ENCODE measurements at regions not wholly inside any gene's neighbourhood (a gene's known extent, or its start where the extent isn't known, plus 50 kb on each side); places are given as distances from the start of the nearest gene placed in this dataset.
"Not testable (repeated sequence)": the region's sequence is repeated elsewhere in the genome, so short reads cannot be mapped to it uniquely, and the experiment has no call there.

DNA sequence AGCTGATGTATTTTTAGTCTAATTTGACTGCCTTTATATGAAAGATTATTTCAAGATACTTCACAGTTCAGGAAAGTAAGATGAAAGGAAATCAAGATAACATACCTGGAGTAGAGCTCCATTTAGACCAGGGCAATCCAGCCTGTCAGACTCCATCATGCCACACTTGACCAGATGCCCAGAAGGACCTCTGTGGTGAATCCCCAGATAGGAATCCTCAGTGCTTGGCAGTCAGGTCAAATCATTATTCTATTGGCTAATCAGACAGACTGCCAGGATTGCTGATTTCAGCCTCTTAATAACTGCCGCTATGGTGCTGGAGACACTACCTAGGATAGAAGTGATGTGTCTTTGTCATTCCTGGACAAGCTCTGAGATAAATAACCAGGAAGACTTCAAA lies 404.2 kb downstream of the STK39 start:
- DNase-seq, result no peak

GRCh38 chr2:167842047-167842446 lies 405.3 kb downstream of the STK39 start:
- no peak for DNase-seq

- DNase-seq, result not testable (repeated sequence)
These were observed 412.1 kb downstream of the STK39 start for GRCh38 chr2:167835290-167835689.

GRCh38 chr2:167834707-167835106 lies 412.7 kb downstream of the STK39 start:
- DNase-seq, result no peak

DNA sequence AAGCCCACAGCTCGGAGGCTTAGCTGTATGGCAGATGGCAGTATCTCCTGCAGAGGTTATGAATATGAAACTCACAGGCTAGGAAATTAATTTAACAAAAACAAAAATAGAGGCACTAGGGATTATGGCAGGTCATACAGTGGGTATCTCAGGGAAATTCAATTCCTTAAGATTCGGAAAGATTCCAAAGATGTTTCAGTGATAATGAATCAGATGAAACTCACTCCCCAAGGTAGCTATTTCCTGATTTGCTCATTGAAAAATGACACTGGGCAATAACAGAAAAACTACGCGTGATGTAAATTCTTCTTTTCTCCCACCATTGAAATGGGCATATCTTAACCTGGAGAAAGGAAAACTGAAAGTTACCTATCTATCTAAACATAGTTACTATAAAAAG lies 414.1 kb downstream of the STK39 start:
- no peak for DNase-seq

DNA sequence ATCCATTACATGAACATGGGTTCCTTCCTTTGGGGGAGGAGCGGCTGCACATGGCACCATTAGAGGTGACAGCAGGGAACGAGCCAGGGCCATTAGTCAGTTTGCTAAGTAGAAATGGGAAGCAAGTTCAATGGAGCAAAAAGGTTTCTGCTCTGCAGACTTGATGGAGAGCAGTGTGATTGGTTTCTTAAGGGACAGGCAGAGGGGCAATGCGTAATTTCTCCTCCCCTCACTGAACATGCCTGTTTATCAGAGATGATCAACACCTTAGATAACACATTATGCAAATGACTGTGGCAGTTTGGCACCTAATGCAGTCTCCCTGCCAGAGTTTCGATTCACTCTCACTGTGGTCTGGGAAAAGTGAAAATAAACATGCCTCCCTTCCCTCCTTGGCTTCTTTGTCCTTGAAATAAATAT lies 414.5 kb downstream of the STK39 start:
- DNase-seq, result no peak

DNA sequence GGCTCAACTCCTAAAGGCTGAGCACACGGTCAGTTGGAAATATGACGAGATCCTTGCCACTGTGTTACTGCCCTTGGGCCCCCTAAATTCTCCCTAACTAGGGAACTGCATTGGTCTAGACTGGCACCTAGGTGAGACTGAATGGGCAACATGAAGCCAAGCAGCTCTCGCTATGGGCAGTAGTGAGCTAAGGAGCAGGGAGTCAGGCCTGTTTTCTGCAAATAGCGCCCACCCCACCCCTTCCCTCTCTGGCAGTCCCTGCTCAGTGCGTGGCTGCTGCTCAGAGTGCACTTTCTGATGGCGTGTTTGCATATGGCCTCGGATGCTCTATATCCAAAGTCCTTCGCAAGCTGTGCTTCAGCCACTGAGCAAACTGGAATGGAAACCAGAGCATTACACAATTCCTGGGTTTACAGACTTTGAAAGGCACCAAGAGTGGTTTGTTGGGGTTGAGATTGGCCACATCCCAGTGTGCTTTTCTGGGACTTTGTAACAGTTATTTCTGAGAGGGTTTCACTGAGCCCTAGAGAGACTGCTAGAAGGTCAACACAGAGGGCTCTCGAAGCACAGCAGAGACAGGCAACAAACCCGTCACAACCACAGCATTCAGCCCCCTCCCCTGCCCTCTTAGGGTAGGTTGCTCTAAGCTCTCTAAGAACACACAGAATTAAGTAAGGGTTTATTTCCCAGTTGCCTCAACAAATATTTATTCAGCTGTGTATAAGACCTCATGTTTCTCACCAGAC lies 419.9 kb downstream of the STK39 start:
- no peak for DNase-seq

- DNase-seq, result no peak
These were observed 420.5 kb downstream of the STK39 start for GRCh38 chr2:167826906-167827305.

GRCh38 chr2:167825664-167826063 lies 421.7 kb downstream of the STK39 start:
- no peak for DNase-seq

DNA sequence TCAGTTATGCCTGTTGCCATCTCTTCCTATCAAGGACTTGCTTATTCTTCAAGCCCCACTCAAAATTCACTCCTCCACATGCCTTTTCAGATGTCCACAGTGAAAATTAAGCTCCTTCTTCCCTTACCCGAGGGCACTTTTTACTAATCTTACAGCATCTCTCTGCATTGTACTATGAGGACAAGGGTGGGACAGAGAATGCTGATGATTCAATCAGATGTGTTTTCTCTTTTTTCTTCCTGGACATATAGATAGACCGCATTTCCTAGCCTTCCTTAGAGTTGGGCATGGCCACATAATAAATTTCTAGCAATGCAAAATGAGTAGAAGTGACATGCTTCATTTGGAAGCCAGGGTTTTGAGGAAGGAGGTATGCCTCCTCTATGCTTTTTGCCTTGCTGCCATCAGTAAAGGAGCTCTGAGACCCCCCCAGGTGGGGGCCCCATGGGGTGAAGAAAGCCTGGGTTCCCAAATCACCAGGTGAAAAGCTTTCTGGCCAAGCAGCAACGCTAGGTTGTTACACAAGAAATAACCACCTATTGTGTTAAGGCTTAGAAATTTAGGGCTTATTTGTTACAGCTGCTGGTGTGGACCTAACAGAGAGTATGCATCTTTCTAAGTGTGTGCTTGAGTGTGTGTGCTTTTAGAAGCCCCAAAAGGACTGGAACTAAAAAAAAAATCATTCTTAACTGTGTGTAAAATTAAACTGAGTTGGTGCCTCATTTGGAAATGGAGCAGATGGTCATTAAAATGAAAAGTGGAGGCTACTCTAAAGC lies 424.5 kb downstream of the STK39 start:
- no peak for DNase-seq

- DNase-seq, result no peak
These were observed 426.9 kb downstream of the STK39 start for GRCh38 chr2:167820488-167820887.

DNA sequence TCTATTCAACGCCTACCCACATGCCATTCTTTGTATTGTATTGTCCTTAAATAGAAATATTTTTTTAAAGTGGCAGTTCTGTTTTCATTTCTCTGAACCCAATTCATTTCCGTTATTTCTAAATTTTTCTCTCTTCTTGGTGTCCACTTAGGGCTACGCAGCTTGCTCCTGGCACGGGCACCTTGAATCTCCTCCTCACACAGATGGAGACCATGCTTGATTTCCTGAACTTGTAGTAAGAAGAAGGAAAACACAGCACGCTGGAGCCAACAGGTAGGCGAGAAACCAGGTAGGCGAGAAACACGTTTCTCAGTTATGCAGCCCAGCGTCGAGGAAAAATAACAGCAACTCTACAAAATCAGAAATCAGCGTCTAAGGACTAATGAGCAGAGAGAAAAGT lies 428.9 kb downstream of the STK39 start:
- DNase-seq, result no peak

DNA sequence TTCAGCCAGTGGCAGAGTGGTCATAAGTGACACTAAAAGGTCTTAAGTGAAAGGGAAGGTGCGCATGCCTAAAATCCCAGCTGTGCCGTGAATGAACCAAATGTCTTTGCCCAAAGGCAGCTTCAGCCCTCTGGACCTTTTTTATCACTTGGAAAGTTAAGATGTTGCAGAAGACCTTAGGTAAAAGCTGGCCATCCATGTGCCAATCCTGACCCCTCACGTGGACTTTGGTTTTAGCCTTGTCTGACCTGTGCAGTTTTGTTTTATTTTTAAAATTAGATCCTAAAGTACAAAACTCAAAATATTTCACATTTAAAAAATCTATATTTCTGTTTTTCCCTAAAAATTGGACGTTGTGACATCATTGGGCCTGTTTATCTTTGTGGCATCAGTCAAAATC lies 429.5 kb downstream of the STK39 start:
- DNase-seq, result no peak

- DNase-seq, result no peak
These were observed 430.0 kb downstream of the STK39 start for GRCh38 chr2:167817422-167817821.

DNA sequence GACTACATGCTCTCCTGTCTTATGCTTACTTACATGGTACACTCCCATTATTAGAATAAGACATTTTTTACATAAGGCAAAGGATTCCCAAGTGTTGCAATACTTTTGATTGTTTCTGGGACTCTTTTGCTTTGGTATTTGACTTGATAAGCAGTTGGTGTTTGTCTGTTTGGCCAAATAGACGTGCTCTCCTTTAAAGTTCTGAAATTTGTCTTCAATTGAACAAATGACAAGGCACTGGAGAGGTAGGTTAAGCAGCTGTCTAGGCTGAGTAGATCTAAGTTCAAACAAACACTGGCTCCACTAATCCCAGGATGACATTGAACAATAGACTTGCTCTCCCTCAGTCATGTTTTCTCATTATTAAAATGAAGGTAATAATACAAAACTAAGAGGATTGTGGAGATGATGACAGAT lies 430.5 kb downstream of the STK39 start:
- DNase-seq, result no peak

DNA sequence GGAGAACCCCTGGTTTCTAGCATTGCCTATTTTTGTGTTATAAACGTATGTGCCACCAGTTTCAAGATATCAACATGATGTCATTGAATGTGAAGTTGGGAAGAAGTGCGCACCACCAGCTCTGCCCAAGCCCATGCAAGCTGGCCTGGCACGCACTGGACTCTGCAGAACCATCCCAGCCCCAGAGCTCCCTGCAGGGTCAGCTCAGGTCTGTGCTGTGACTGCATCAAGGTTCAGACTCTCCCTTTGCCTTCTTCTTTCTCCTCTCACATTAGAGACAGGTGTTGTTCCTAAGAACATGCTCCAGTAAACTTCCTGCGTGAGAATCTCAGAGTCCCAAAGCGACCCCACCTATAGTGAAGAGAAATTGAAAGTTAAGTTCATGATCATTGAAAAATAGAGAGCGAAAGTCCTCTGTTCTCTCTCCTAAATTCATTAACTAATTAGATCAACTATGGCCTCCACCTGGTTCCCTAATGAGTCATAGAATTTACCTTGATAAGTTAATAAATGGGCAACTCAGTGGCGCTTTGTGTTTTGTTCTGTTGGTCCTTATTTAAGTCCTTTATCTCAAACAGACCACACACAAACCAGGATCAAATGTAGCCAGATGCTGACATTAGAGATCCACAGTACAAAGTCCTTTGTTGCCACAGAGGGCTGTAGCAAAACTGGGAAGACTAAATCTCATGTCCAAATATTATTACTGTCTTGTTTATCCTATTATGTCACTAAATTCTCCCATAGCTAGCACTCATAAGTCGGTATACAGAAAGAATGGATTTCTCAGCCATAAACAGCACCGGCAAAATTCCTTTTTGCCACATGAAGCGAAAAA lies 432.3 kb downstream of the STK39 start:
- no peak for DNase-seq

GRCh38 chr2:167814482-167814880 lies 432.9 kb downstream of the STK39 start:
- not testable (repeated sequence) for DNase-seq

GRCh38 chr2:167809799-167810198 lies 437.6 kb downstream of the STK39 start:
- DNase-seq, result not testable (repeated sequence)

DNA sequence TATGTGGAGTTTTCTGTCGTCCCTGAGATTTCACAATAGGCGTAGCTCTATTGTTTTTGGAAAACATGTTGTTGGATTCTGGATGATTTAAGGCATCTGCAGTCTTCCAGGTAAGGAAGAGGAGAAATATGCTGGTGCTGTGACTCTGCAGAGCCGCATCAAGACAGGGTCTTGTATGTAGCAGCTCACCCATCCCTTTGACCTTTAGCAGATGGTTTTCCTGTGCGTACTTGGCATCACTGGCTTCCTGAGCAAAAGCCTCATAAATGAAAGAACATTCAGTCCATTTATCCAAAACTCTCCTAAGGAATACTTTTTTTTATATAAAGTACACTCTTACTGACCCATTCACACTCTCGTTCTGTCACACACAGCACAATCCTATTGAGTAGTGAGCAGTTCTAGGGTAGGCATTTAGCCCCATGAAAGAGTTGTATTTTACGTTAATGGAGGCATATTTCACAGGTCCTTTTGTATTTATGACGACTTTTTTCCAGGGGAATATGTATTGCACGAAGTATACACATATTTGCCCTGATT lies 443.9 kb downstream of the STK39 start:
- DNase-seq, result no peak

- DNase-seq, result no peak
These were observed 452.7 kb downstream of the STK39 start for GRCh38 chr2:167794554-167795255.

GRCh38 chr2:167793725-167794124 lies 453.7 kb downstream of the STK39 start:
- DNase-seq, result no peak

- DNase-seq, result no peak
These were observed 455.3 kb downstream of the STK39 start for GRCh38 chr2:167792126-167792525.
